ENCODE measurements at regions not wholly inside any gene's neighbourhood (a gene's known extent, or its start where the extent isn't known, plus 50 kb on each side); places are given as distances from the start of the nearest gene placed in this dataset.

- H3K27me3 ChIP-seq, result no peaks in the 10 kb centered on the region
- DNase-seq (no peak), ATAC-seq (no peak)
- TF ChIP-seq POLR2A (IDR thresholded peaks at IDR 0.05), result no peak
- peaks cover 0 to 5% (median 0%) of the 10 kb centered on the region in 4 donors for H3K4me1 ChIP-seq
- H3K27ac ChIP-seq, result no peak overlapping the region
- WGBS (ENCODE audit: insufficient coverage, low coverage, low lambda C conversion rate, missing lambda C conversion rate), result 79% methylated on average over 8 of the region's 8 CpGs
- intact Hi-C loops (cut with DNase I), result no loop called here
- no peaks in the 10 kb centered on the region for H3K9me3 ChIP-seq
- H3K4me3 ChIP-seq, result no peak overlapping the region
- no peaks in the 10 kb centered on the region for H3K36me3 ChIP-seq
Observed at GRCh38 chr12:69087986-69088385, 151.4 kb upstream of the CPSF6 start.

DNA sequence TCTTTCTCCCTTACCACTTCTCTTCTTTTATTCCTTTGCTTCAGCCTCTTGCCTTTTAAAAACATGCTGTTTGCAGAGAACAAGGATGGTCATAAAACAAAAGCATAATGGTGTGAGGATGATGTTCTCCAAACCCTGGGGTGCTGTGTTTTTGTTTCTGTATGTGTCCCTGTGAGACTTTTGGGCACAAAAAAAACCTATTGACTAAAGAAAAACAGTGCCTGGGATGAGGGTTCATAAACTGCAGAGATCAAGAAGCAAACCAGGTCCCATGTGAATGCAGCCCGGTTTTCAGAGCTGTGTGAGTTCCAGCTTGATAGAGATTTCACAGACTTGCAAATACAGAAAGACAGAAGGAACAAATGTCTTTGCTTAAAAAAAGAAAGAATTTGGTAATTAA lies 148.6 kb upstream of the CPSF6 start:
- H3K27me3 ChIP-seq, result no peaks in the 10 kb centered on the region
- no peaks in the 10 kb centered on the region for H3K36me3 ChIP-seq
- no peak overlapping the region for H3K4me3 ChIP-seq
- H3K9me3 ChIP-seq, result no peaks in the 10 kb centered on the region
- WGBS (ENCODE audit: insufficient coverage, low coverage, low lambda C conversion rate, missing lambda C conversion rate), result 80% methylated on average over 1 of the region's 1 CpG
- TF ChIP-seq CTCF (IDR thresholded peaks at IDR 0.05), result no peak
- TF ChIP-seq POLR2A (IDR thresholded peaks at IDR 0.05), result no peak
- ATAC-seq (no peak), DNase-seq (no peak)
- H3K27ac ChIP-seq, result no peak overlapping the region
- H3K4me1 ChIP-seq, result peaks cover 0 to 9% (median 3%) of the 10 kb centered on the region in 4 donors
- intact Hi-C loops (cut with DNase I), result no loop called here

DNA sequence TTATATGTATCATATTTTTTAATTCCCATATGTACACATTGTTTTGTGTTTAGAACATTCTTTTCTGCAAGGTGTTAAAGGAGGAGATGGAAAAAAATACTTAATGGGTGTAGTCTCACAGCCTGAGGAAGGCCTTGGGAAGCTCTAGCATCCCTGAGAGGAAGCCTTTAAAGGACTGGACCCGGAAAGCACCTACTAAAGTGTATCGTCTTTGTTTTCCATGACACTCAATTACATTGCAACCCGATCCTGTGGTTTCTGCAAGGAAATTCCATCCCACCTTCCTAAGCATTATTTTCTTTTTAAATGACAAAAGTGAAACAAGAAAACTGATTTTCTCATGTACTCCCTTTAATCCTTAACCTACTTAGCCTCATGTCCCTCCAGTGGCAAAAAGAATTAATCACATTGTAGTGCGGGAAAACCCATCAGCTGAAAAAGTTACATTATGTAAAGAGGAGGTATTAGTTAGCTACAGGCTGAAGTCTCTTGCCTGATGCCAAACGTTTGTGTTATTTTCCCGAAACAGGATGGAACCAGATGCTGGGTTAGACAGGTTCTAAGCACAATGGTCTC lies 147.8 kb upstream of the CPSF6 start:
- Histone ChIP-seq H3K36me3 (no peaks in the 10 kb centered on the region), H3K9me3 (no peaks in the 10 kb centered on the region), H3K4me3 (no peak overlapping the region), H3K27me3 (no peaks in the 10 kb centered on the region), H3K4me1 (peaks cover 0 to 9% (median 3%) of the 10 kb centered on the region in 4 donors), H3K27ac (no peak overlapping the region)
- WGBS (ENCODE audit: insufficient coverage, low coverage, low lambda C conversion rate, missing lambda C conversion rate), result 80% methylated on average over 6 of the region's 6 CpGs
- DNase-seq, result no peak
- ATAC-seq, result no peak
- intact Hi-C loops (cut with DNase I), result no loop called here
- TF ChIP-seq CTCF (IDR thresholded peaks at IDR 0.05) (no peak), POLR2A (IDR thresholded peaks at IDR 0.05) (no peak)

GRCh38 chr12:69092137-69092536 lies 147.2 kb upstream of the CPSF6 start:
- intact Hi-C loops (cut with DNase I), result no loop called here
- Histone ChIP-seq H3K36me3 (no peaks in the 10 kb centered on the region), H3K27ac (no peak overlapping the region), H3K4me3 (no peak overlapping the region), H3K4me1 (peaks cover 0 to 9% (median 3%) of the 10 kb centered on the region in 4 donors), H3K27me3 (no peaks in the 10 kb centered on the region), H3K9me3 (no peaks in the 10 kb centered on the region)
- TF ChIP-seq CTCF (IDR thresholded peaks at IDR 0.05), result no peak
- ATAC-seq, result peak; percentile 39 to 64 (median 50)
- DNase-seq, result no peak
- 25% methylated on average over 4 of the region's 4 CpGs for WGBS (ENCODE audit: insufficient coverage, low coverage, low lambda C conversion rate, missing lambda C conversion rate)

- ATAC-seq, result peak; percentile 76 to 90 (median 82)
- WGBS (ENCODE audit: insufficient coverage, low coverage, low lambda C conversion rate, missing lambda C conversion rate), result 40% methylated on average over 4 of the region's 4 CpGs
- no peak for DNase-seq
- intact Hi-C loops (cut with DNase I), result no loop called here
- Histone ChIP-seq H3K4me1 (peaks cover 0 to 9% (median 3%) of the 10 kb centered on the region in 4 donors), H3K36me3 (no peaks in the 10 kb centered on the region), H3K4me3 (no peak overlapping the region), H3K27ac (no peak overlapping the region), H3K27me3 (no peaks in the 10 kb centered on the region), H3K9me3 (no peaks in the 10 kb centered on the region)
- TF ChIP-seq POLR2A (IDR thresholded peaks at IDR 0.05), result no peak
- no peak for TF ChIP-seq CTCF (IDR thresholded peaks at IDR 0.05)
Observed at GRCh38 chr12:69094606-69095216, 144.7 kb upstream of the CPSF6 start.
